ENCODE measurements at regions not wholly inside any gene's neighbourhood (a gene's known extent, or its start where the extent isn't known, plus 50 kb on each side); places are given as distances from the start of the nearest gene placed in this dataset.
"Not testable (repeated sequence)": the region's sequence is repeated elsewhere in the genome, so short reads cannot be mapped to it uniquely, and the experiment has no call there.

DNA sequence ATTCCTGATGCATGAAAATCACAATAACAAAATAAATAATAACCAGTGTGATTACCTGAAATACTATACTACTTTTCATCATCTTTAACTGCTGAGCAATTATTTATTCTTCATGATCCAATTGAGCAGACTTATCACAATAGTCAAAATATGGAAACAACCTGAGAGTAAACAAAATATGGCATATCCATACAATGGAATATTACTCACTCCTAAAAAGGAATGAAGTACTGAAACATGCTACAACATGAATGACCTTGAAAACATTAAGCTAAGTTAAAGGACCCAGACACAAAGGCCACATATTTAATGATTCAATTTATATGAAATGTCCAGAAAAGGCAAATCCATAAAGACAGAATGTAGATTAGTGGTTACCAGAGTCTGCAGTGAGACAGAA, 146.8 kb downstream of the MID1IP1 start:
- Histone ChIP-seq H3K36me3 (ENCODE audit: control insufficient read depth, insufficient read depth, low read length) (no peaks in the 10 kb centered on the region), H3K27me3 (ENCODE audit: control insufficient read depth, insufficient read depth, low read length) (no peaks in the 10 kb centered on the region), H3K4me3 (ENCODE audit: low read depth, low read length) (no peak overlapping the region)
- no peak for DNase-seq (ENCODE audit: low read depth)
- TF ChIP-seq, protein P1, sequence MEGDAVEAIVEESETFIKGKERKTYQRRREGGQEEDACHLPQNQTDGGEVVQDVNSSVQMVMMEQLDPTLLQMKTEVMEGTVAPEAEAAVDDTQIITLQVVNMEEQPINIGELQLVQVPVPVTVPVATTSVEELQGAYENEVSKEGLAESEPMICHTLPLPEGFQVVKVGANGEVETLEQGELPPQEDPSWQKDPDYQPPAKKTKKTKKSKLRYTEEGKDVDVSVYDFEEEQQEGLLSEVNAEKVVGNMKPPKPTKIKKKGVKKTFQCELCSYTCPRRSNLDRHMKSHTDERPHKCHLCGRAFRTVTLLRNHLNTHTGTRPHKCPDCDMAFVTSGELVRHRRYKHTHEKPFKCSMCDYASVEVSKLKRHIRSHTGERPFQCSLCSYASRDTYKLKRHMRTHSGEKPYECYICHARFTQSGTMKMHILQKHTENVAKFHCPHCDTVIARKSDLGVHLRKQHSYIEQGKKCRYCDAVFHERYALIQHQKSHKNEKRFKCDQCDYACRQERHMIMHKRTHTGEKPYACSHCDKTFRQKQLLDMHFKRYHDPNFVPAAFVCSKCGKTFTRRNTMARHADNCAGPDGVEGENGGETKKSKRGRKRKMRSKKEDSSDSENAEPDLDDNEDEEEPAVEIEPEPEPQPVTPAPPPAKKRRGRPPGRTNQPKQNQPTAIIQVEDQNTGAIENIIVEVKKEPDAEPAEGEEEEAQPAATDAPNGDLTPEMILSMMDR (IDR thresholded peaks at IDR 0.05; ENCODE audit: insufficient read depth, low read length, poor library complexity, severe bottlenecking), result no peak

DNA sequence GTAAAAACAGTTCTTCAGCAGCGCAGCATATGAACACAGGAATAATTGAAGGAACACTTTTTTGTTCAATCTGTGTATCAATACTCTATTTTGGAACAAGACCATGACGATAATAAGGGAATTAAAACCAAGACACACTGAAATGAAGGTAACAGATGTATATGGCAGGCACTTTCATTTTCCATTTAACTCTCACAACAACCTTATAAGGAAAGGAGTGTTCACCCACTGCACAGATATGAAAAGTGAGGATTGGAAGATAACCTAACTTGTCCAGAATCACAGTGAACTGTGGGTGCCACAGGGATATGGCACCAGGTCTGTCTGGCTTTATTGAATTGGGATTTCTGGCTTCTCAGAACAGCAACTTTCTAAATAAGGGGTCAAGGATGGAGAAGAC, 153.3 kb downstream of the MID1IP1 start:
- Histone ChIP-seq H3K27me3 (ENCODE audit: control insufficient read depth, insufficient read depth, low read length) (no peaks in the 10 kb centered on the region), H3K36me3 (ENCODE audit: control insufficient read depth, insufficient read depth, low read length) (no peaks in the 10 kb centered on the region), H3K4me3 (ENCODE audit: low read depth, low read length) (no peak overlapping the region)
- TF ChIP-seq, protein P1 (IDR thresholded peaks at IDR 0.05; ENCODE audit: insufficient read depth, low read length, poor library complexity, severe bottlenecking), result no peak
- DNase-seq (ENCODE audit: low read depth), result no peak

DNA sequence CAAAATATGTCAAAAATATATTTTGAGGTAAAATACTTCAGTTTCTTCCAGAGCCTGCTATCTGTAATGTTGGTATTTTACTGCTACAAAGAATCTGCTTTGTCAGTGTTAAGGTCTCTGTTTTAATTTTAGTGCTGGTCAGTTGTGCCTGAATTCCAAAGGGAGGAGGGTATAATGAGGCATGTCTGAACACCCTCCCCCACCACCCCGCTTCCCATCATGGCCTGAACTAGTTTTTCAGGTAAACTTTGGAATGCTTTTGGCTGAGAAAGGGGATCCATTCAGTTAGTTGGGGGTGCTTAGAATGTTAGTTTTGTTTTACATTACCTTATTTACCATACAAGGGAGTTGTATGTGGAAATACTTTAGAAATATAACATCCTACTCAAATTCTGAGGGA, 158.5 kb downstream of the MID1IP1 start:
- TF ChIP-seq, protein P1 (IDR thresholded peaks at IDR 0.05; ENCODE audit: insufficient read depth, low read length, poor library complexity, severe bottlenecking), result no peak
- Histone ChIP-seq H3K27me3 (ENCODE audit: control insufficient read depth, insufficient read depth, low read length) (no peaks in the 10 kb centered on the region), H3K4me3 (ENCODE audit: low read depth, low read length) (no peak overlapping the region), H3K36me3 (ENCODE audit: control insufficient read depth, insufficient read depth, low read length) (no peaks in the 10 kb centered on the region)
- no peak for DNase-seq (ENCODE audit: low read depth)

DNA sequence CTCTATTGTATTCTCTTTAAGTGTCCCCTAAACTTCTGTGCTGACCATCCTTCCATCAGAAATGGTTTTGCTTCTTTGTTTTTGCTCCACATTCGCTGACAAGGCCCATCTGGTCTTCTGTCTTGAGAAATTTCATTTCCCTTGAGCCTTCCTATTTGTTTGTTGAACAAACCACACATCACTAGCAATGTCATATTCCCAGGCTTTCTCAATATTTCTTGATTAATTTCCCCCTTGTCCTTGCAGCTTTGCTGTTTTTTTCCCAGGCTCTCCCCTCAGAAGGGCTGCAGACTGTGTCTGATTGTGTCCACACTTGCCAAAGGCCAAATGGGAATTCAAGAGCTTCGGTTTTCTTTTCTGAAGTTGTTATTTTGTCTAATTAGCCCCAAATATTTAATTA, 158.9 kb downstream of the MID1IP1 start:
- TF ChIP-seq, protein P1 (IDR thresholded peaks at IDR 0.05; ENCODE audit: insufficient read depth, low read length, poor library complexity, severe bottlenecking), result no peak
- no peak for DNase-seq (ENCODE audit: low read depth)
- Histone ChIP-seq H3K4me3 (ENCODE audit: low read depth, low read length) (no peak overlapping the region), H3K27me3 (ENCODE audit: control insufficient read depth, insufficient read depth, low read length) (no peaks in the 10 kb centered on the region), H3K36me3 (ENCODE audit: control insufficient read depth, insufficient read depth, low read length) (no peaks in the 10 kb centered on the region)

DNA sequence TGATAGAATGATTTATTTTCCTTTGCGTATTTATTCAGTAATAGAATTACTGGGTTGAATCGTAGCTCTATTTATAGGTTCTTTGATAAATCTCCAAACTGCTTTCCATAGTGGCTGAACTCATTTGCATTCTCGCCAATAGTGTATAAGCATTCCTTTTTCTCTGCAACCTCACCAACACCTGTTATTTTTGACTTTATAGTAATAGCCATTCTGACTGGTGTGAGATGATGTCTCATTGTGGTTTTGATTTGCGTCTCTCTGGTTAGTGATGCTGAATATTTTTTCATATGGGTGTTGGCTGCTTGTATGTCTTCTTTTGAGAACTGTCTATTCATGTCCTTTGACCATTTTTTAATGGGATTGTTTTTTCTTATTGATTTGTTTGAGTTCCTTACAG, 160.7 kb downstream of the MID1IP1 start:
- no peak for DNase-seq (ENCODE audit: low read depth)
- H3K4me3 ChIP-seq (ENCODE audit: low read depth, low read length), result no peak overlapping the region
- no peaks in the 10 kb centered on the region for H3K27me3 ChIP-seq (ENCODE audit: control insufficient read depth, insufficient read depth, low read length)
- TF ChIP-seq, protein P1 (IDR thresholded peaks at IDR 0.05; ENCODE audit: insufficient read depth, low read length, poor library complexity, severe bottlenecking), result no peak
- H3K36me3 ChIP-seq (ENCODE audit: control insufficient read depth, insufficient read depth, low read length), result no peaks in the 10 kb centered on the region

DNA sequence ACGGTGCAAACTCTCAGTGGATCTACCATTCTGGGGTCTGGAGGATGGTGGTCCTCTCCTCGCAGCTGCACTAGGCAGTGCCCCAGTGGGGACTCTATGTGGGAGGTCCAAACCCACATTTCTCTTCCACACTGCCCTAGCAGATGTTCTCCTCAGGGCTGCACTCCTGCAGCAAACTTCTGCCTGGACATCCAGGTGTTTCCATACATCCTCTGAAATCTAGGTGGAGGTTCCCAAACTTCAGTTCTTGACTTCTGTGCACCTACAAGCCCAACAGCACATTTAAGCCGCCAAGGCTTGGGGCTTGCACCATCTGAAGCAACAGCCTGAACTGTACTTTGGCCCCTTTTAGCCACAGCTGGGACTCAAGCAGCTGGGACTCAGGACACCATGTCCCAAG, 162.0 kb downstream of the MID1IP1 start:
- H3K27me3 ChIP-seq (ENCODE audit: control insufficient read depth, insufficient read depth, low read length); DNase-seq (ENCODE audit: low read depth); H3K4me3 ChIP-seq (ENCODE audit: low read depth, low read length); H3K36me3 ChIP-seq (ENCODE audit: control insufficient read depth, insufficient read depth, low read length): not testable (repeated sequence)
